ENCODE measurements at regions not wholly inside any gene's neighbourhood (a gene's known extent, or its start where the extent isn't known, plus 50 kb on each side); places are given as distances from the start of the nearest gene placed in this dataset.

DNA sequence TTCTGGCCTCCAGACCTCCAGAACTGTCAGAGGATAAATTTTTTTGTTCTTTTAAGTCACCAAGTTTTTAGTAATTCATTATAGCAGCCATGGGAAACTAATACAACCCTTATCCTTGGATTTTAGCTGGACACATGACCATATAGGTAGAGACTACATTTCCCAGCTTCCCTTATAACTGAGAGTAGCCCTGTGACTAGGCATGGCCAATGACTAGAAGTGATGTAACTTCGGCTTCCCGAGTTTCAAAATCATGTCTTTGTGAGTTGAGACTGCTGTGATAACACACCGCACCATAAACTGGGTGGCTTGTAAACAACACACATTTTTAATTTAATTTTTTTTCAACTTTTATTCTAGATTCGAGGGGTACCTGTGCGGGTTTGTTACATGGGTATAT lies 134.0 kb upstream of the SERTAD2 start:
- TF ChIP-seq POLR2AphosphoS5 (IDR thresholded peaks at IDR 0.05; ENCODE audit: insufficient read depth in 1 of 2, low read depth in 1 of 2) (no peak), POLR2A (IDR thresholded peaks at IDR 0.05) (no peak)
- TF ChIP-seq, protein P1, sequence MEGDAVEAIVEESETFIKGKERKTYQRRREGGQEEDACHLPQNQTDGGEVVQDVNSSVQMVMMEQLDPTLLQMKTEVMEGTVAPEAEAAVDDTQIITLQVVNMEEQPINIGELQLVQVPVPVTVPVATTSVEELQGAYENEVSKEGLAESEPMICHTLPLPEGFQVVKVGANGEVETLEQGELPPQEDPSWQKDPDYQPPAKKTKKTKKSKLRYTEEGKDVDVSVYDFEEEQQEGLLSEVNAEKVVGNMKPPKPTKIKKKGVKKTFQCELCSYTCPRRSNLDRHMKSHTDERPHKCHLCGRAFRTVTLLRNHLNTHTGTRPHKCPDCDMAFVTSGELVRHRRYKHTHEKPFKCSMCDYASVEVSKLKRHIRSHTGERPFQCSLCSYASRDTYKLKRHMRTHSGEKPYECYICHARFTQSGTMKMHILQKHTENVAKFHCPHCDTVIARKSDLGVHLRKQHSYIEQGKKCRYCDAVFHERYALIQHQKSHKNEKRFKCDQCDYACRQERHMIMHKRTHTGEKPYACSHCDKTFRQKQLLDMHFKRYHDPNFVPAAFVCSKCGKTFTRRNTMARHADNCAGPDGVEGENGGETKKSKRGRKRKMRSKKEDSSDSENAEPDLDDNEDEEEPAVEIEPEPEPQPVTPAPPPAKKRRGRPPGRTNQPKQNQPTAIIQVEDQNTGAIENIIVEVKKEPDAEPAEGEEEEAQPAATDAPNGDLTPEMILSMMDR (IDR thresholded peaks at IDR 0.05) = no peak
- H3K9me3 ChIP-seq = no peaks in the 10 kb centered on the region
- no peak overlapping the region for H3K27ac ChIP-seq
- intact Hi-C loops (cut with DNase I) = loop anchor here (10.0 kb wide), 1 partner anchor 47 kb away; no protein-coding TSS in a partner anchor
- H3K4me3 ChIP-seq = no peak overlapping the region
- no peaks in the 10 kb centered on the region for H3K36me3 ChIP-seq
- no peaks in the 10 kb centered on the region for H3K4me1 ChIP-seq
- no peaks in the 10 kb centered on the region for H3K27me3 ChIP-seq
- DNase-seq (ENCODE audit: extremely low spot score in 2 of 2) = peak in 1 of 2 donors; percentile 37

DNA sequence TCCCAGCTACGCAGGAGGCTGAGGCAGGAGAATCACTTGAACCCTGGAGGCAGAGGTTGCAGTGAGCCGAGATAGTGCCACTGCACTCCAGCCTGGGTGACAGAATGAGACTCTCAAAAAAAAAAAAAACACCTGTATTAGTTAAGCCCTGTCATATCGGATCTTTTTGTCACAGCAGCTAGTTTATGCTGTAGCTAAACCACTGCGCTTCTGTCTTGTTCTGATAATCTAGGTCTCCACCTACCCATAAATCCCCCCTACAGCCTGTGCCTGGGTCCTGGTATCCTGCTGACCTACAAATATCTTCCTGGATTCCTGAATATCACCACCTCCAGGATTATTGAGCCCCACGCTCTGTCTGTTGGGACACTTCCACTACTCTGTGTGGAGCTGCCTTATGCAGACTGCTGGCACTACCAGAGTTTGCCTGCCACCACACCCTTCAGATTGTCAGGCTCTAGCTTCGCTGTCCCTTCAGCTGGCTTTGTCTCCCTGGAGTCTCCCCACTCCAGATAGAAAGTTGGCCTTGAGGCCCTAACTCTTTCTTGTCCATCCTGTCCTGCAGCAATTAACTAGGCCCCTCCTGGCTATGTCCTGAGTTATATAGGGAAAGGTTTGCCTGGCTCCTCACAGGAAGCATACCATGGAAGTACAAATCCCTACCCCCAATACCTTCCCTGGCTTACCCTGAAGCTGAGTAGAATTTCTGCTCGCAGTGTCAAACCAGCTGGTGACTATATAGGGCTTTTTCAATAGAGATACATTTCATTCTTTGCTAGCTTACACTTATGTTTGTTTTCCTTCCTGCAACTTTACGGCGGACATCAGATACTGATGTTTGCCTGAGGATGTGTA lies 136.0 kb upstream of the SERTAD2 start:
- TF ChIP-seq, protein P1 (IDR thresholded peaks at IDR 0.05) = no peak
- TF ChIP-seq POLR2AphosphoS5 (IDR thresholded peaks at IDR 0.05; ENCODE audit: insufficient read depth in 1 of 2, low read depth in 1 of 2) (no peak), POLR2A (IDR thresholded peaks at IDR 0.05) (no peak)
- Histone ChIP-seq H3K27ac (no peak overlapping the region), H3K4me1 (no peaks in the 10 kb centered on the region), H3K36me3 (no peaks in the 10 kb centered on the region), H3K9me3 (no peaks in the 10 kb centered on the region), H3K4me3 (no peak overlapping the region), H3K27me3 (no peaks in the 10 kb centered on the region)
- DNase-seq (ENCODE audit: extremely low spot score in 2 of 2) = peak in 1 of 2 donors; percentile 60
- intact Hi-C loops (cut with DNase I) = loop anchor here (10.0 kb wide), 1 partner anchor 45 kb away; no protein-coding TSS in a partner anchor

DNA sequence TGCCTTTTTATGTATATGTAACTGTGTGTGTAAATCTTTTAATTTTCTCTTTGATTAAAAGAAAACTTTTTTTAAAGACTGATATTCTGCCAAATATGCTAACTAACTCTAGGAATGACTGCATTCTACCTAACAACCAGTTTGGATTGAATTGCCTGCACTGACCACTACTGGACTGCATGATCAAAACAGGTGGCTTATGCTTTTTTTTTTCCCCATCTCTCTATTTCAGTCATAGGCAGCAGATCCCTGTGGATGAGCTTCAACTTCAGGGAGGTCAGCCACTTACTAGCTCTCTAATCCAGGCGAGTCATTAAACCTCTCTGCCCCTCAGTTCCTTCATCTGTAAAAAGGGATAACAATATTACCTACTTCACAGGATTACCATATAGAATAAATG lies 138.6 kb upstream of the SERTAD2 start:
- H3K27ac ChIP-seq = no peak overlapping the region
- no peaks in the 10 kb centered on the region for H3K36me3 ChIP-seq
- no peak overlapping the region for H3K4me3 ChIP-seq
- DNase-seq (ENCODE audit: extremely low spot score in 2 of 2) = no peak
- H3K9me3 ChIP-seq = no peaks in the 10 kb centered on the region
- intact Hi-C loops (cut with DNase I) = no loop called here
- H3K27me3 ChIP-seq = no peaks in the 10 kb centered on the region
- peaks cover 2% of the 10 kb centered on the region for H3K4me1 ChIP-seq
- TF ChIP-seq, protein P1 (IDR thresholded peaks at IDR 0.05) = no peak
- TF ChIP-seq POLR2A (IDR thresholded peaks at IDR 0.05) (no peak), POLR2AphosphoS5 (IDR thresholded peaks at IDR 0.05; ENCODE audit: insufficient read depth in 1 of 2, low read depth in 1 of 2) (no peak)

DNA sequence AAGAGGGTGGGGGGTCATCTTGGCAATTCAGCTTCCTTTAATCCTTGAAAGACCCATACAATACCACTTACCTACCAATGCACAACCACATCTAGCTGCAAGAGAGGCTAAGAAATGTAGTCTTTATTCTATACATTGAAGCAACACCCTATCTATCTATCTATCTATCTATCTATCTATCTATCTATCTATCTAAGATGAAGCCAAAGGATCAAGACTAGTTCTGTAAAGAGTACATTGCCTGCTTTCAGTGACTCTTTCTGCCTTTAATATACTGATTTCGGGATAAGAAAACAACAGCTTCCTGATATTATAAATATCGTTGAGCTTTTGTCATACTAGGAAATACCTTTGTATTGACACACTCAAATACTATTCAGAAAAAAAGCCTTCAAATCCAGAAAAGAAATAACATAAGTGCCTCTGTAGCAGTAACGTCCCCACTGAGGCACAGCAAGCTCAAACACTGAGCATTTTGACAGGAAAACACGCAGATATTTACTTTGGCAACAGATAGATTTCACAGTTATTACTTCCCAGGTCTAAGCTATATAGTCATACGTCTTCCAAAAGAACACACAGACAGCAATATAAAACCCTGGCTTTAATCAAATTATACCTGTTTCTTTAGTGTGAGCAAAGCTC lies 139.4 kb upstream of the SERTAD2 start:
- TF ChIP-seq POLR2A (IDR thresholded peaks at IDR 0.05) (no peak), POLR2AphosphoS5 (IDR thresholded peaks at IDR 0.05; ENCODE audit: insufficient read depth in 1 of 2, low read depth in 1 of 2) (no peak)
- TF ChIP-seq, protein P1 (IDR thresholded peaks at IDR 0.05) = no peak
- Histone ChIP-seq H3K27me3 (no peaks in the 10 kb centered on the region), H3K9me3 (no peaks in the 10 kb centered on the region), H3K27ac (no peak overlapping the region), H3K36me3 (no peaks in the 10 kb centered on the region), H3K4me1 (peaks cover 10% of the 10 kb centered on the region), H3K4me3 (no peak overlapping the region)
- intact Hi-C loops (cut with DNase I) = no loop called here
- DNase-seq (ENCODE audit: extremely low spot score in 2 of 2) = no peak

DNA sequence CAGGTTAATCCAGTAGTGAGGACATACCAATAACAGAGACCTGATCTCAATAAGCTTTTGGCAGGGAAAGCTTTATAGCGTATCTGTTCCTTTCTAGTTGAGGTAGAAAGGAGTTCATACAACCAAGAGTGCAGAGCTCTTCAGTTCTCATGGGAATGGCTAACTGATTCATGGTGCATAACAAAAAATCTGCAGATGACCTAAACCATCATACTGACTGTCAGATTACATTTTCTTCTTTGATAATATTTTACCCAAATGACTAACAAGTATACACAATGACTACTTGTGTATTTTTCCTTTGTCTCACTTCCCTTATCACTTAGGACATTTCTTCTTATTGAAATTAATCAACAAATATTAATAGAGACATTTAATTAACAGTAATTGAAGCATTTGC lies 140.0 kb upstream of the SERTAD2 start:
- intact Hi-C loops (cut with DNase I) = no loop called here
- H3K27me3 ChIP-seq = no peaks in the 10 kb centered on the region
- H3K9me3 ChIP-seq = no peaks in the 10 kb centered on the region
- no peak for DNase-seq (ENCODE audit: extremely low spot score in 2 of 2)
- H3K27ac ChIP-seq = no peak overlapping the region
- no peaks in the 10 kb centered on the region for H3K36me3 ChIP-seq
- no peak overlapping the region for H3K4me3 ChIP-seq
- TF ChIP-seq POLR2AphosphoS5 (IDR thresholded peaks at IDR 0.05; ENCODE audit: insufficient read depth in 1 of 2, low read depth in 1 of 2) (no peak), POLR2A (IDR thresholded peaks at IDR 0.05) (no peak)
- TF ChIP-seq, protein P1 (IDR thresholded peaks at IDR 0.05) = no peak
- peaks cover 16% of the 10 kb centered on the region for H3K4me1 ChIP-seq
